ENCODE measurements at regions not wholly inside any gene's neighbourhood (a gene's known extent, or its start where the extent isn't known, plus 50 kb on each side); places are given as distances from the start of the nearest gene placed in this dataset.

- TF ChIP-seq CTCF (IDR thresholded peaks at IDR 0.05) (no peak), POLR2AphosphoS5 (IDR thresholded peaks at IDR 0.05) (no peak)
These were observed 78.5 kb upstream of the FZD10 start for GRCh38 chr12:130083734-130084133.
